ENCODE measurements at regions not wholly inside any gene's neighbourhood (a gene's known extent, or its start where the extent isn't known, plus 50 kb on each side); places are given as distances from the start of the nearest gene placed in this dataset.
"Not testable (repeated sequence)": the region's sequence is repeated elsewhere in the genome, so short reads cannot be mapped to it uniquely, and the experiment has no call there.

DNA sequence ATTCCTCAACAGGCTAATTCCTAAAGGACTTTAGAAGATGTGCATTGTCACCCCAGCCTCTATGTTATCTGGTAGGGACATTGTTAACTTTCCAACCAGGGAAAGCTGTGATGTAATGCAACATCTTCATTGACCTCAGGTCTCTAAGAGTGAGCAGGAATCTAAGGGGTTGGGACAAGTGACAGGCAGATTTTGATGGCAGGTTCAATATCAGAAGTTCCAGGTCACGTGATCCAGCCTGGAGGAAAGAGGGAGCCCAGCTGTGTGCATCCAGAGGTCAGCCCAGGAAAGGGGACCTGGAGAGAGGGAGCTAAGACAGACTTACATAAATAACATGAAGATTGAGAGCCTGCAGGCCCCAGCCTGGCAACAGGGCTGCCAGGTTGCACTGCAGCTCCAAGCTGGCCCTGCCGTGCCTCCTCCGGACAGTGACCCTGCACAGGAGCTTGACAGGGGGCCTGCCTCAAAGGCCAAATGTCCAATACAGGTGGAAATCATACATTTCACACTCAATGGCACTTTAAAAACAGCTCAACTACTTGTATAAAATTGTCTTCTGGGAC lies 262.2 kb upstream of the MGAT5 start:
- no peak for TF ChIP-seq EZH2phosphoT487 (IDR thresholded peaks at IDR 0.05; ENCODE audit: low read depth)
- TF ChIP-seq, protein P1, sequence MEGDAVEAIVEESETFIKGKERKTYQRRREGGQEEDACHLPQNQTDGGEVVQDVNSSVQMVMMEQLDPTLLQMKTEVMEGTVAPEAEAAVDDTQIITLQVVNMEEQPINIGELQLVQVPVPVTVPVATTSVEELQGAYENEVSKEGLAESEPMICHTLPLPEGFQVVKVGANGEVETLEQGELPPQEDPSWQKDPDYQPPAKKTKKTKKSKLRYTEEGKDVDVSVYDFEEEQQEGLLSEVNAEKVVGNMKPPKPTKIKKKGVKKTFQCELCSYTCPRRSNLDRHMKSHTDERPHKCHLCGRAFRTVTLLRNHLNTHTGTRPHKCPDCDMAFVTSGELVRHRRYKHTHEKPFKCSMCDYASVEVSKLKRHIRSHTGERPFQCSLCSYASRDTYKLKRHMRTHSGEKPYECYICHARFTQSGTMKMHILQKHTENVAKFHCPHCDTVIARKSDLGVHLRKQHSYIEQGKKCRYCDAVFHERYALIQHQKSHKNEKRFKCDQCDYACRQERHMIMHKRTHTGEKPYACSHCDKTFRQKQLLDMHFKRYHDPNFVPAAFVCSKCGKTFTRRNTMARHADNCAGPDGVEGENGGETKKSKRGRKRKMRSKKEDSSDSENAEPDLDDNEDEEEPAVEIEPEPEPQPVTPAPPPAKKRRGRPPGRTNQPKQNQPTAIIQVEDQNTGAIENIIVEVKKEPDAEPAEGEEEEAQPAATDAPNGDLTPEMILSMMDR (IDR thresholded peaks at IDR 0.05; ENCODE audit: low read depth, low read length) = no peak
- no peaks in the 10 kb centered on the region for H3K9me3 ChIP-seq (ENCODE audit: insufficient read depth, low read length)
- H3K79me2 ChIP-seq (ENCODE audit: low read length) = no peaks in the 10 kb centered on the region
- H3K4me3 ChIP-seq (ENCODE audit: low read length) = no peak overlapping the region
- H3K36me3 ChIP-seq (replicated peaks; ENCODE audit: low read depth, low read length) = no peaks in the 10 kb centered on the region
- no peak overlapping the region for H3K9ac ChIP-seq (ENCODE audit: low read length)
- no peak overlapping the region for H2AFZ ChIP-seq (ENCODE audit: low read depth, low read length)
- H4K20me1 ChIP-seq (ENCODE audit: insufficient read depth, low read length) = no peaks in the 10 kb centered on the region
- H3K27me3 ChIP-seq (ENCODE audit: low read depth, low read length) = peaks cover 11% of the 10 kb centered on the region; the same call in 1 of the 2 replicates
- no peak overlapping the region for H3K27ac ChIP-seq (ENCODE audit: low read length)
- H3K4me2 ChIP-seq (ENCODE audit: low read length) = no peak overlapping the region
- H3K4me1 ChIP-seq (ENCODE audit: low read length) = no peaks in the 10 kb centered on the region

GRCh38 chr2:133992454-133992853 lies 261.4 kb upstream of the MGAT5 start:
- Histone ChIP-seq H3K27me3 (ENCODE audit: low read depth, low read length) (peaks cover 8% of the 10 kb centered on the region; the same call in 1 of the 2 replicates), H4K20me1 (ENCODE audit: insufficient read depth, low read length) (no peaks in the 10 kb centered on the region), H3K79me2 (ENCODE audit: low read length) (no peaks in the 10 kb centered on the region), H3K27ac (ENCODE audit: low read length) (no peak overlapping the region), H2AFZ (ENCODE audit: low read depth, low read length) (no peak overlapping the region), H3K4me2 (ENCODE audit: low read length) (no peak overlapping the region), H3K36me3 (replicated peaks; ENCODE audit: low read depth, low read length) (no peaks in the 10 kb centered on the region), H3K9me3 (ENCODE audit: insufficient read depth, low read length) (no peaks in the 10 kb centered on the region), H3K4me1 (ENCODE audit: low read length) (no peaks in the 10 kb centered on the region), H3K9ac (ENCODE audit: low read length) (no peak overlapping the region), H3K4me3 (ENCODE audit: low read length) (no peak overlapping the region)
- TF ChIP-seq EZH2phosphoT487 (IDR thresholded peaks at IDR 0.05; ENCODE audit: low read depth) = no peak
- TF ChIP-seq, protein P1 (IDR thresholded peaks at IDR 0.05; ENCODE audit: low read depth, low read length) = no peak

DNA sequence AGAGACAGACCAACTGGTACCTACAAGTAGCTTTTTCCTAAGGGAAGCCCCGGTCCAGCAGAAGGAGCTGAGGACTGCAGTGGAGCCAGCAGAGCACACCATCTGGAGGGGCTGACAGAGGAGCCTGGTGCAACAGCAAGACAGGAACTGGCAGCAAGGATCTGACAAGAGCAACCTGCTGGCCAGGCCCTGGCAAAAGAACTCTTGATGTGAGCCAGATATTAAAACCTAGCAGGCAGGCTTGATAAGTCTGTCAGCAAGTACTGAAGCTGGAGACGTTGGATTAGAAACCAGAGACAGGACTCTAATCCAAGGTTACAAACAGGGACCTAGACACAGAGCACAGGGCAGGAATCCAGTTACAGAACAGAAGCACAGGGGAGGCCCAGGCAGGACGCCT lies 260.7 kb upstream of the MGAT5 start:
- no peak overlapping the region for H3K4me3 ChIP-seq (ENCODE audit: low read length)
- H2AFZ ChIP-seq (ENCODE audit: low read depth, low read length) = no peak overlapping the region
- no peaks in the 10 kb centered on the region for H4K20me1 ChIP-seq (ENCODE audit: insufficient read depth, low read length)
- H3K36me3 ChIP-seq (replicated peaks; ENCODE audit: low read depth, low read length) = no peaks in the 10 kb centered on the region
- H3K9me3 ChIP-seq (ENCODE audit: insufficient read depth, low read length) = no peaks in the 10 kb centered on the region
- no peak overlapping the region for H3K4me2 ChIP-seq (ENCODE audit: low read length)
- H3K27me3 ChIP-seq (ENCODE audit: low read depth, low read length) = 0 out of 2 replicates have a peak, but pooled peaks cover under 1% of the 10 kb centered on the region
- no peaks in the 10 kb centered on the region for H3K79me2 ChIP-seq (ENCODE audit: low read length)
- no peak overlapping the region for H3K27ac ChIP-seq (ENCODE audit: low read length)
- H3K4me1 ChIP-seq (ENCODE audit: low read length) = no peaks in the 10 kb centered on the region
- H3K9ac ChIP-seq (ENCODE audit: low read length) = no peak overlapping the region
- no peak for TF ChIP-seq EZH2phosphoT487 (IDR thresholded peaks at IDR 0.05; ENCODE audit: low read depth)
- TF ChIP-seq, protein P1 (IDR thresholded peaks at IDR 0.05; ENCODE audit: low read depth, low read length) = no peak

- H3K9ac ChIP-seq (ENCODE audit: low read length); H3K79me2 ChIP-seq (ENCODE audit: low read length); H3K36me3 ChIP-seq (replicated peaks; ENCODE audit: low read depth, low read length); H3K4me3 ChIP-seq (ENCODE audit: low read length); H3K4me1 ChIP-seq (ENCODE audit: low read length); H4K20me1 ChIP-seq (ENCODE audit: insufficient read depth, low read length); H3K4me2 ChIP-seq (ENCODE audit: low read length); H2AFZ ChIP-seq (ENCODE audit: low read depth, low read length); H3K9me3 ChIP-seq (ENCODE audit: insufficient read depth, low read length); H3K27ac ChIP-seq (ENCODE audit: low read length); H3K27me3 ChIP-seq (ENCODE audit: low read depth, low read length): not testable (repeated sequence)
Measured at GRCh38 chr2:133998726-133999125, 255.1 kb upstream of the MGAT5 start.

All from OCI-LY3 (cell line).